Heart left ventricle (tissue), 13 donors: ENCODE measurements at regions not wholly inside any gene's neighbourhood (a gene's known extent, or its start where the extent isn't known, plus 50 kb on each side); places are given as distances from the start of the nearest gene placed in this dataset.

Experiments used
- POLR2A ChIP-seq, 2 donors: fragments of 450-650 bp; IDR thresholded peaks; one replicate each; pipeline ENCODE4 v1.6.1; 2017; ENCODE audit warnings: antibody characterized with exemption in 2 of 2, mild to moderate bottlenecking in 2 of 2, moderate library complexity in 2 of 2
- TF ChIP-seq, protein P1 (sequence below), 12 donors: fragments of 200-600 bp; sonication (generic) in 4 of 12; IDR thresholded peaks; one replicate each; pipeline versions ENCODE4 v1.5.0 to v1.8.0; 2018 to 2022; ENCODE audit warnings: antibody characterized with exemption in 12 of 12, mild to moderate bottlenecking in 5 of 12
- donor health status: ischemic (EF 13 %, LVEDD 7.1; RV severe dilation, severe dysfunction).
- donor health status: DM: no; HTN: yes; CAD: no.
- donor health status: DM: no; HTN: no; CAD: no.
- donor health status: ischemic (EF 25% LVEDD 6.9; RV normal size, moderate dysfunction).
- donor health status: ischemic (EF 25% LVEDD 5.7; RV mildly dilated, moderate dysfunction).
- donor health status: ischemic (EF 35%, LVEDD 5.7; RV mildly dilated, moderate dysfunction).
- donor health status: nonischemic (EF 11% LVEDD 7.7; RV severe dilation, severe dysfunction).
- donor health status: DM: yes; HTN: yes; CAD: no.
- donor health status: PGD.
- donor health status: ischemic (EF 29% LVEDD 5.4; RV normal size, mild dysfunction).
- donor health status: nonischemic (EF 23%, LVEDD 6.1; RV moderate dilation, normal function).

DNA sequence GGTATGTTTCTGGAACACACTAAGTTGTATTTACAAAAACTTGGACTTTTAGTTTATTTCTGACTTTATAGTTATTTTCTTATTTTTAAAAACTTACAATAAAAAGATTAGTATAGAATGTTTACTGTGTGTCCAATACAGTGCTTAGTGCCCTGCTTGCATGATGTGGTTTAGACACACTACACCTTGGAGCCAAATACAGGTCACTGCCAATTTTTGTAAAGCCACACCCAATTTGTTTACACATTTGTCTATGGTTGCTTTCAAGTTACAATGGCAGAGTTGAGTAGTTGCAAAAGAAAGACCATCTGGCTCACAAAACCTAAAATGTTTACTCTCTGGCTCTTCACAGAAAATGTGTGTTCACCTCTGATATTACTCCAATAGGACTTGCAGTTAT lies 807.1 kb downstream of the KCNJ2 start:
- TF ChIP-seq, protein P1, sequence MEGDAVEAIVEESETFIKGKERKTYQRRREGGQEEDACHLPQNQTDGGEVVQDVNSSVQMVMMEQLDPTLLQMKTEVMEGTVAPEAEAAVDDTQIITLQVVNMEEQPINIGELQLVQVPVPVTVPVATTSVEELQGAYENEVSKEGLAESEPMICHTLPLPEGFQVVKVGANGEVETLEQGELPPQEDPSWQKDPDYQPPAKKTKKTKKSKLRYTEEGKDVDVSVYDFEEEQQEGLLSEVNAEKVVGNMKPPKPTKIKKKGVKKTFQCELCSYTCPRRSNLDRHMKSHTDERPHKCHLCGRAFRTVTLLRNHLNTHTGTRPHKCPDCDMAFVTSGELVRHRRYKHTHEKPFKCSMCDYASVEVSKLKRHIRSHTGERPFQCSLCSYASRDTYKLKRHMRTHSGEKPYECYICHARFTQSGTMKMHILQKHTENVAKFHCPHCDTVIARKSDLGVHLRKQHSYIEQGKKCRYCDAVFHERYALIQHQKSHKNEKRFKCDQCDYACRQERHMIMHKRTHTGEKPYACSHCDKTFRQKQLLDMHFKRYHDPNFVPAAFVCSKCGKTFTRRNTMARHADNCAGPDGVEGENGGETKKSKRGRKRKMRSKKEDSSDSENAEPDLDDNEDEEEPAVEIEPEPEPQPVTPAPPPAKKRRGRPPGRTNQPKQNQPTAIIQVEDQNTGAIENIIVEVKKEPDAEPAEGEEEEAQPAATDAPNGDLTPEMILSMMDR (IDR thresholded peaks at IDR 0.05): no peak
- TF ChIP-seq POLR2A (IDR thresholded peaks at IDR 0.05): no peak
